Coronary artery (tissue), 2 donors: ENCODE measurements at regions not wholly inside any gene's neighbourhood (a gene's known extent, or its start where the extent isn't known, plus 50 kb on each side); places are given as distances from the start of the nearest gene placed in this dataset.
"Not testable (repeated sequence)": the region's sequence is repeated elsewhere in the genome, so short reads cannot be mapped to it uniquely, and the experiment has no call there.

ENCODE experiments used
- DNase-seq: peaks from one replicate; pipeline ENCODE4 v3.0.0-alpha.2; 2017; ENCODE audit warnings: low spot score
- H3K27ac ChIP-seq, 2 donors: fragments of 200-600 bp; sonication (generic); one replicate each; pipeline ENCODE4 v1.5.1; 2016 to 2019
- H3K4me3 ChIP-seq: fragments of 200-600 bp; sonication (generic); 2 replicates; pipeline ENCODE4 v1.5.1; 2016; ENCODE audit warnings: mild to moderate bottlenecking, moderate library complexity
- TF ChIP-seq, protein P1 (sequence below): fragments of 200-600 bp; sonication (generic); IDR thresholded peaks from one replicate; pipeline ENCODE4 v1.5.1; 2019; ENCODE audit warnings: antibody characterized with exemption

DNA sequence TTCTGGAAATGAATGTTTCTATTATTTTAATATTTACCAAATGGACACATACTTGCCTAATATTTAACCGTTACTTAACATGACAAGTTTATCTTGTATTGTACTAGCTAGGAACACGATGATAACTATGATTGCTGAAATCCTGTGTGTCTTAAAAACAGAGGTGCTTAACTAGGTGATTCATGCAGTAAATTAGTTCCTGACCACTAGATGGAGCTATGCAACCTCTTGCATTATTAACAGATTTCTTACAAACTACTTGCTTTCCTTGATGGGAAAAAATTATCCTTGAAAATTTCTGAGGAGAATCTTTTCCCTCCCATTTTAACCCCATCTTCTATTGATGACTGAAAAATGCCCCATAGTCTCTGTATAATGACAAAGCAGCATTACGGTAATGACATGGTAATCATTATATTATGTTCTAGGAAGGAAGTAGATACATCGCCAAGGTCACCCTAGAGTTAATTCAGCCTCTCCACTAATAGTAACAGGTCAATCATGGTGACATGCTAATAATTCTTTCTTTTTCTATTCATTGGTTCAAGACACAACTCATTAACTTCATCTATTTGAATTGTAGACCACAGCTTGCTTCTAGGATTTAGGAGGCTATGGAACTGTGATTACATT is 844.2 kb downstream of the RAPGEF2 start:
- no peak for DNase-seq
- H3K4me3 ChIP-seq, result no peak overlapping the region
- TF ChIP-seq, protein P1, sequence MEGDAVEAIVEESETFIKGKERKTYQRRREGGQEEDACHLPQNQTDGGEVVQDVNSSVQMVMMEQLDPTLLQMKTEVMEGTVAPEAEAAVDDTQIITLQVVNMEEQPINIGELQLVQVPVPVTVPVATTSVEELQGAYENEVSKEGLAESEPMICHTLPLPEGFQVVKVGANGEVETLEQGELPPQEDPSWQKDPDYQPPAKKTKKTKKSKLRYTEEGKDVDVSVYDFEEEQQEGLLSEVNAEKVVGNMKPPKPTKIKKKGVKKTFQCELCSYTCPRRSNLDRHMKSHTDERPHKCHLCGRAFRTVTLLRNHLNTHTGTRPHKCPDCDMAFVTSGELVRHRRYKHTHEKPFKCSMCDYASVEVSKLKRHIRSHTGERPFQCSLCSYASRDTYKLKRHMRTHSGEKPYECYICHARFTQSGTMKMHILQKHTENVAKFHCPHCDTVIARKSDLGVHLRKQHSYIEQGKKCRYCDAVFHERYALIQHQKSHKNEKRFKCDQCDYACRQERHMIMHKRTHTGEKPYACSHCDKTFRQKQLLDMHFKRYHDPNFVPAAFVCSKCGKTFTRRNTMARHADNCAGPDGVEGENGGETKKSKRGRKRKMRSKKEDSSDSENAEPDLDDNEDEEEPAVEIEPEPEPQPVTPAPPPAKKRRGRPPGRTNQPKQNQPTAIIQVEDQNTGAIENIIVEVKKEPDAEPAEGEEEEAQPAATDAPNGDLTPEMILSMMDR, result peak; percentile 60

DNA sequence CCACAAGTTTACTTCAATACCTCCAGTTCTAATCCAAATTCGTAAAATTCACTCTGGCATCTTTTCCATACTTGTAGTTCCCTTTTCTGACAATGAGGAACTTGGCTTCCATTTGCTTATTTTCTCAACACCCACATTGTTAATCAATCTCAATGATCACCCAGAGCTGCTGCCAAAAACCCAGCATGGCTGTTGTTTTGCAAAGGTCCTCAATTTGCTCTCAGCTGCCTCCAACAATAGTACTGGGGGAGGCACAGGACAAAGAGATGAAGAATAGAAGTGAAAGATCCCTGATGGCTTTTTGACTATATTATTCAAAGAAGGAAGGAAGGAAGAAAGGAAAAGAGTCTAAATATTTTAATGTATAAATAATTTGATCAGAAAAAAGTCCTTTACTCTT is 847.8 kb downstream of the RAPGEF2 start:
- DNase-seq, result no peak
- Histone ChIP-seq H3K4me3 (no peak overlapping the region), H3K27ac (no peak overlapping the region)
- TF ChIP-seq, protein P1, result no peak

More for the DNA sequence above, 844.2 kb downstream of the RAPGEF2 start:
- H3K27ac ChIP-seq, result no peak overlapping the region

DNA sequence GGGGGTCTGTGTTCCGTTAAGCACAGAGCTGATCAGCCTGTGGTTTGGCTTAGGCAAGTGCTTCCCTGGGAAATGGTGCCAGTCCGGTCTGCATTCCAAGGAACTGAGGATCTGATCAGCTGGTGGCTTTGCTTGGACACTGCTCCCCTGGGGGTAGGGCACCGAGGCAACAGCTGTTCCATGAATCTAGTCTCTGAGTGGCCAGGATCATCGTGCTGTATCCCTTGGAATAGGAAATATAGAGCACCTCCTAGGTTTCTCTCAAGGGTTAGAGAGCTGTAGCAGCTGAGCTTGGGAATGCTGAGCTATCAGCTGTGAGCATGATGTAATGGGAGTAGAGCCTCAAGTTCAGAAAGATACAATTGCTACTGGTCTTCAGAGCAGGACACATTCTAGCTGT is 863.9 kb downstream of the RAPGEF2 start:
- TF ChIP-seq, protein P1, result no peak
- Histone ChIP-seq H3K4me3 (no peak overlapping the region), H3K27ac (no peak overlapping the region)
- DNase-seq, result no peak

DNA sequence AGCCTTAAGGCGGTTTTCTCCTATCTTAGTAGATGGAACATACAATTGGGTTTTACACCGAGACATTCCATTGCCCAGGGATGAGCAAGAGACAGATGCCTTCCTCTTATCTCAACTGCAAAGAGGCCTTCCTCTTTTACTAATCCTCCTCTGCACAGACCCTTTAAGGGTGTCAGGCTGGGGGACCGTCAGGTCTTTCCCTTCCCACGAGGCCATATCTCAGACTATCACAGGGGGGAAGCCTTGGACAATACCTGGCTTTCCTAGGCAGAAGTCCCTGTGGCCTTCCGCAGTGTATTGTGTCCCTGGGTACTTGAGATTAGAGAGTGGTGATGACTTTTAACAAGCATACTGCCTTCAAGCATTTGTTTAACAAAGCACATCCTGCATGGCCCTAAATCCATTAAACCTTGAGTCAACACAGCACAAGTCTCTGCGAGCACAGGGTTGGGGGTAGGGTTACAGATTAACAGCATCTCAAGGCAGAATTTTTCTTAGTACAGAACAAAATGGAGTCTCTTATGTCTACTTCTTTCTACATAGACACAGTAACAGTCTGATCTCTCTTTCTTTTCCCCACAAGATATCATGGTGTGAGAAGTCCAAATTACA is 874.1 kb downstream of the RAPGEF2 start:
- not testable (repeated sequence) for H3K27ac ChIP-seq, DNase-seq, H3K4me3 ChIP-seq

DNA sequence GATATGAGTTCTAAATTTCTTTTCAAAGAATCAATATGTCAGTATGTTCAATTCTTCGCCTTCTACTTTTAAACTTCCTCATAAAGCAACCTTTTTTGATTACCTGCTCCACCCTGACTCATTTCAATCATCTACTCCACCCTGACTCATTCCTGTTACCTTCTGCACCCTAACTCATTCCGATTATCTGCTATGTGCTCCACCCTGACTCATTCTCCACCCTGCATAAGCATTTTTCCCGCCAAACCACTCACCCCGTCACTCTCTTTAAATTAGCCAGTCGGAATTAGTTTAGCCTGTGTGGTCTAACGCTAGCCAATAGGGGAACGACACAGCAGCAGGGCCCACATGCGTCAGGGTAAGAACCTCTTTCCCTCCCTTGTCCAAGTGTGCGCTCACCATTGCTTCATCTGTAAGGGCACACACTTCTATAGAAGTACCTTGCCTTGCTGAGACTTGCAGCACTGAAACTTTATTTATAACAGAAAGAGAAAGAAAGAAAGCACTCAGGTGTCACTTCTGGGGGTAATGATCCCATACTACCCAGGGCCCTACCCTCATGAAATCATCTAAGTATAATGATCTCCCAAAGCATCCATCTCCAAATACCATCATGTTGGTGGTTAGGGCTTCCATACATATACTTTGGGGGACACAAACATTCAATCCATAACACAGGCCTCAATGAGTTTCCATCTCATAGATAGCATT is 875.2 kb downstream of the RAPGEF2 start:
- H3K4me3 ChIP-seq, result no peak overlapping the region
- TF ChIP-seq, protein P1, result no peak
- no peak overlapping the region for H3K27ac ChIP-seq
- no peak for DNase-seq

DNA sequence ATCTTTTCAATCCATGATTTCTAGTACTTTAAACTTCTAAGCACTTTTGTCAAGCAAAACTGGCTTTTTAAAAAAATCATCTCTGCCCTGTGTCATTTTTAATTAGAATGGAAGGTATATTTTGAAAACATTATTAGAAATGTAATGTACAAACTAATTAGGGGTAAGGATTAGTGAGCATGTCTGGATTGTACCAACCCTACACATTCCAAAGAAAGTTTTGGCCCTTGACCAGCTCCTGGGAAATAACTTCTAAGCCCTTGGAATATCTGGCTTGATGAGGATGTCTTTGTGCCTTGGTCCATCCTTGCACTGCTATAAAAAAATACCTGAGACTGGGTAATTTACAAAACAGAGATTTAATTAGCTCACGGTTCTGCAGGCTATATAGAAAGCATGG is 876.5 kb downstream of the RAPGEF2 start:
- no peak for DNase-seq
- Histone ChIP-seq H3K4me3 (no peak overlapping the region), H3K27ac (no peak overlapping the region)
- TF ChIP-seq, protein P1, result no peak

DNA sequence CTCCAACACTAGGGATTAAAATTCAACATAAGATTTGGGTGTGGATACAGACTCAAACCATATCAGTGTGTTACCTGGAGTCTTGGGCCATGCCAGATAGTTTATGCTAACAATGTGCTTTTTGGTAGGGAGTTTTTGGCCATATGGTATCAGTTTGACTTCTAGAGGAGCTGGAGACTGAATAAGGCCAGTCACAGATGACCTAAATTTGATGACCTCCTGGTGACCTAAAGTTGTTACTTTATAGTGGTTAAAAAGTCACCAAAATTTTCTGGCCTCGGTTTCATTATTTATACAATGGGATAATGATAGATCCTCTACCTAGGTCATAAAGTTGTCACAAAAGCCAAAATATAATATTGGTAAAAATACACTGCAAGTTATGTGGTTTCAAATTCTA is 877.1 kb downstream of the RAPGEF2 start:
- TF ChIP-seq, protein P1, result no peak
- DNase-seq, result no peak
- Histone ChIP-seq H3K27ac (no peak overlapping the region), H3K4me3 (no peak overlapping the region)
